Activated T-cell treated with anti-CD3 and anti-CD28 coated beads, Interleukin-2, amount 50 U/mL, for 72 hours (primary cell): ENCODE measurements at regions not wholly inside any gene's neighbourhood (a gene's known extent, or its start where the extent isn't known, plus 50 kb on each side); places are given as distances from the start of the nearest gene placed in this dataset.

ENCODE experiments used
- ATAC-seq, 2 donors: fragments of 150-1000 bp; cut with Tn5 transposase; replicated peaks in 1 of 2; 2 replicates each; pipeline ENCODE4 v1.10.0; 2021; ENCODE audit warnings: moderate library complexity in 2 of 2, mild to moderate bottlenecking in 1 of 2
- DNase-seq, 2 donors: peaks; one replicate each; pipeline ENCODE4 v3.0.0; 2021 to 2022; ENCODE audit warnings: mixed read lengths in 1 of 2
- H3K27ac Mint-ChIP-seq: one replicate; pipeline ENCODE4 v1.8.0; 2022; ENCODE audit warnings: mild to moderate bottlenecking, moderate library complexity, mixed read lengths
- H3K27me3 Mint-ChIP-seq: one replicate; pipeline ENCODE4 v1.8.0; 2022; ENCODE audit warnings: low read depth, mixed read lengths
- H3K36me3 Mint-ChIP-seq, 2 donors: one replicate each; pipeline ENCODE4 v1.8.0; 2022; ENCODE audit warnings: mixed read lengths in 2 of 2, mild to moderate bottlenecking in 1 of 2; ENCODE audit not compliant: insufficient read depth in 2 of 2
- H3K4me1 Mint-ChIP-seq: one replicate; pipeline ENCODE4 v1.8.0; 2022; ENCODE audit warnings: low read depth, mixed read lengths
- H3K4me3 Mint-ChIP-seq, 2 donors: one replicate each; pipeline ENCODE4 v1.8.0; 2022; ENCODE audit warnings: mild to moderate bottlenecking in 2 of 2, mixed read lengths in 2 of 2, moderate library complexity in 2 of 2
- H3K9me3 Mint-ChIP-seq, 2 donors: one replicate each; pipeline ENCODE4 v1.8.0; 2022; ENCODE audit warnings: mixed read lengths in 2 of 2

DNA sequence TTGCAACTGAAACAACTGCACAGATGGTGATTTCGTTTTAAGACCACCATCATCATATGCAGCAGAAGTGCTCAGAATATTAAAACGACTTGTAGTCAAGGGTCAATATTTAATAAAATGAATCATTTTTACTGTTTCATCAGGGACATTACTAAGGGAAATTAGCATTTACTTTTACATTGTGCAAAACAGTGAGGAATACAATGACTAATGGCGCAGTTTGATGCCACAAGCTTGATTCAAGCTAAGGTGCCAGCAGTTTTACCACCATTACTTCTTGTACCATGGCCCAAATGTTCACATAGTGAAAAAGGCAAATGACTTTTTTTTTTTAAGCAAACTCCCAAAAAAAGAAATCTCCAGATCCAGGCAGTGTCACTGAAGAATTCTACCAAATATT, 277.4 kb upstream of the CHRNA7 start:
- no peaks in the 10 kb centered on the region for H3K27me3 Mint-ChIP-seq
- peaks cover 0 to 2% of the 10 kb centered on the region in 2 donors for H3K36me3 Mint-ChIP-seq
- H3K27ac Mint-ChIP-seq = no peak overlapping the region
- no peak for DNase-seq
- no peak for ATAC-seq
- no peak overlapping the region for H3K4me3 Mint-ChIP-seq
- H3K9me3 Mint-ChIP-seq = peaks cover 1 to 2% of the 10 kb centered on the region in 2 donors
- H3K4me1 Mint-ChIP-seq = no peaks in the 10 kb centered on the region

GRCh38 chr15:31758126-31758525, 272.2 kb upstream of the CHRNA7 start:
- Mint-ChIP-seq H3K4me1 (no peaks in the 10 kb centered on the region), H3K27me3 (peaks cover 30% of the 10 kb centered on the region), H3K4me3 (no peak overlapping the region), H3K27ac (no peak overlapping the region), H3K36me3 (no peaks in the 10 kb centered on the region), H3K9me3 (peaks cover 0 to 1% of the 10 kb centered on the region in 2 donors)
- ATAC-seq (no peak), DNase-seq (no peak)

GRCh38 chr15:31768055-31768454, 262.3 kb upstream of the CHRNA7 start:
- Mint-ChIP-seq H3K27me3 (peaks cover 12% of the 10 kb centered on the region), H3K4me1 (no peaks in the 10 kb centered on the region), H3K9me3 (no peaks in the 10 kb centered on the region), H3K36me3 (no peaks in the 10 kb centered on the region), H3K27ac (no peak overlapping the region), H3K4me3 (no peak overlapping the region)
- no peak for DNase-seq
- ATAC-seq = no peak

DNA sequence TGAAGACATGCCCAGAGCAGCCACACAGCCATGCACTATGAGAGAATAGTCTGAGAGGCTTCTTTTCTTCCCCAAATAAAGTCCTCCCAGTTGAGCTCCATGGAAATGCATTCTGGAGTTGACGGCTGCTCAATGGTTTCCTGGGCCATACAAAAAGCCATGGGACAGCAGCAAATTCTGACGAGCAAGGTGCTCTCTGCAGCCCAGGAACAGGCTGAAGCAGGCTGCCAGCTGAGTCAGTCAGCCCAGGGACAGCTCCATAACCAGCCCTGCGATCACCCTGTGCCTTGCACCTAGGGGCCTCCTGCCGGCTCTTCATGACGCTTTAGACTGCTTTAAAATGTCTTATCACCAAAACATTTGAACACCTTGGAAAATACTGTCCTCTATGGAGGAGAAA, 256.3 kb upstream of the CHRNA7 start:
- ATAC-seq = no peak
- Mint-ChIP-seq H3K27ac (no peak overlapping the region), H3K9me3 (no peaks in the 10 kb centered on the region), H3K4me3 (no peak overlapping the region), H3K36me3 (no peaks in the 10 kb centered on the region), H3K4me1 (no peaks in the 10 kb centered on the region), H3K27me3 (no peaks in the 10 kb centered on the region)
- no peak for DNase-seq

- no peak overlapping the region for H3K27ac Mint-ChIP-seq
- no peaks in the 10 kb centered on the region for H3K36me3 Mint-ChIP-seq
- H3K27me3 Mint-ChIP-seq = no peaks in the 10 kb centered on the region
- no peaks in the 10 kb centered on the region for H3K9me3 Mint-ChIP-seq
- DNase-seq (no peak), ATAC-seq (no peak)
- no peaks in the 10 kb centered on the region for H3K4me1 Mint-ChIP-seq
- no peak overlapping the region for H3K4me3 Mint-ChIP-seq
Observed at GRCh38 chr15:31776039-31776438, 254.3 kb upstream of the CHRNA7 start.

- H3K36me3 Mint-ChIP-seq = no peaks in the 10 kb centered on the region
- H3K27me3 Mint-ChIP-seq = no peaks in the 10 kb centered on the region
- H3K4me1 Mint-ChIP-seq = no peaks in the 10 kb centered on the region
- H3K9me3 Mint-ChIP-seq = no peaks in the 10 kb centered on the region
- ATAC-seq (no peak), DNase-seq (no peak)
- H3K4me3 Mint-ChIP-seq = no peak overlapping the region
- H3K27ac Mint-ChIP-seq = no peak overlapping the region
Observed at GRCh38 chr15:31781261-31781660, 249.1 kb upstream of the CHRNA7 start.

DNA sequence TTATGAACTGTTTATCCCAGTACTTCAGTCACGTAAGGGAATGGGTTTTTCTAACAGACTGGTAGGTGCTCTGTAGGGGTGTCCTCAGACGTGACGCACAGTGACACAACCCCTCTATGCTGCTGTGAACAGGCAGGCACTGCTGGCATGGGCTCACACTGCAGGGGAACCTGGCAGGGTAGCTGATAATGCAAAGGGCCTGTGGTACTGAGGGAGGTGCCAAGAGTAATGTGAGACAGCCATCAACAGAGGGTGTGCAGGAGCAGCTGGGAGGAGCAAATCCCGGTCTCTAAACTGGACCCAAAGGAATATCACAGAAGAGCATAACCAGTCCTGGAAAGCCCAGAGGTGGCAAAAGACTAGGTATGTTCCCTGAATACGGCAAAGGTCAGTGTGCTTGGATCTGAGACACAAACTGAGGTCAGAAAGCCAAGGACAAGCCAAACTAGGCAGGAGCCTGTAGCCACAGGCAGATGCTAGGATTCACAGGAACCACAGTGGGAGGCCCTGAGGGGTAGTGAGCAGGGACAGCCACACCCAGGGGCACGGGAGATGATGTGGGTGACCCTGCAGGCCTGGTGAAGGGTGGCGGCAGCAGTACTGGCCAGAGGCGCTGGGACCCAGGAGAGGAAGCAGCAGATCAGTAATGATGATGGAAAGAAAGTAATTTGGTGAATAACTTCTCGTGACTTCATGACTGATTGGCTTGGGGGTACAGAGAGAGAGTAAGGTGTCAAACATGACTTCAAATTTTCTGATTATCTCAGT, 248.1 kb upstream of the CHRNA7 start:
- Mint-ChIP-seq H3K36me3 (no peaks in the 10 kb centered on the region), H3K27me3 (no peaks in the 10 kb centered on the region), H3K27ac (no peak overlapping the region)

DNA sequence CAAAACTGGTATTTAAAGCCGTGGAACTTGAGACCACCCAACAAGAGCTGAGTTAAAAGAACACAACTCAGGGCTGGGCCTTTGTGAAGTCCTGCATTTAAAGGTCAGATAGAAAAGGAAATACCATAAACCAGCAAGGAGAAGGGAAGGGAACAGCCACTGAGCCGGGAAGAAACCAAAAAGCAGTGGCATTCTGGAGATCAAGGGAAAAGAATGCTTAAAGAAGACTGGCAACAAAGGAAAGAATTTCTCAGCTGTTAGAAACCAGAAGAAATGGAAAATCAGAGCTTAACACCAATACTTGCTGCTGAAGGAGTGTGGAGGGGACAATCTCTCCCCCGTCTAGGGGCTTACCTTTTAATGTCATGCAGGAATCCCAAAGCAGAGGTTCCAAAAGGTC, 247.4 kb upstream of the CHRNA7 start:
- no peak for ATAC-seq
- no peak for DNase-seq
- Mint-ChIP-seq H3K36me3 (no peaks in the 10 kb centered on the region), H3K4me1 (no peaks in the 10 kb centered on the region), H3K27ac (no peak overlapping the region), H3K4me3 (no peak overlapping the region), H3K27me3 (no peaks in the 10 kb centered on the region), H3K9me3 (no peaks in the 10 kb centered on the region)

More for the DNA sequence above, 248.1 kb upstream of the CHRNA7 start:
- ATAC-seq = no peak
- no peak for DNase-seq
- Mint-ChIP-seq H3K4me1 (no peaks in the 10 kb centered on the region), H3K9me3 (no peaks in the 10 kb centered on the region), H3K4me3 (no peak overlapping the region)

DNA sequence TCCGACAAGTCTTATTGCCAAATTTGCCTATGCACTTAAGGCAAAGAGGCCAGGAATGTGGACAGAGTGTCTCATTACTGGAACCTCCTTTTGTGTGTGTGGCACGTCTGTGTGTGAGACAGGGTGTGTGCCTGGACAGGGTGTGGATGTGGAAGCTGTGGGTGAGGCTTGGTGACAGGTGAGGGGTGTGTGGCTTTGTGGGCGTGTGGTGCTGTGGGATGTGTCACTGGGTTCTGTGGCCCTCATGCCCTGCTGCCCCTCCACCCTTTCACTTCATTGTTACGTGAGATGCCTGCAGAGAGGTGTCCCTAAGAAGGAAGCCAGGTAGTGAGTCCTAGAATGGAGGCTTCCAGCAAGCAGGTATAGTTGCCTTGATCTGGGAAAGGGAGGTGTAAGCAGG, 244.0 kb upstream of the CHRNA7 start:
- Mint-ChIP-seq H3K36me3 (no peaks in the 10 kb centered on the region), H3K9me3 (no peaks in the 10 kb centered on the region), H3K4me1 (no peaks in the 10 kb centered on the region), H3K27ac (no peak overlapping the region), H3K4me3 (no peak overlapping the region), H3K27me3 (no peaks in the 10 kb centered on the region)
- DNase-seq (no peak), ATAC-seq (no peak)

DNA sequence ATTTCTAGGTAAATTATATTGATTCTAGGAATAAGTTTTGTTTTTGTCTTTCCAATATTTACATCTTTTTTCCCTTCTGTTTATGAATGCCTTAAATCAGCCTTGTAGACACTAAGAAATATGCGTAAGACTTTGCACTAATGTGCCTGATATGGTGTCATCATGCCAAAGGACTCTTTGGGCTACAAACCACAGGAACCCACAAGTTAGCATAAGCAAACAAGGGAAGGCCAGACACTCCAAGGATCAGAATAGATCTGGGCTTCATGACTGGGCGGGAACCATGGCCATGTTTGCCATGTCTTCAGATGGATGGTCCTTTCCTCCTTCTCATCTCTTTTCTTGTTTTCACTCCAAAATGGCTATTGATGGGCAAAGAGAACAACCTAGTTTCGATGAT, 242.2 kb upstream of the CHRNA7 start:
- Mint-ChIP-seq H3K36me3 (no peaks in the 10 kb centered on the region), H3K27ac (no peak overlapping the region), H3K4me1 (no peaks in the 10 kb centered on the region), H3K9me3 (no peaks in the 10 kb centered on the region), H3K4me3 (no peak overlapping the region), H3K27me3 (peaks cover 16% of the 10 kb centered on the region)
- no peak for ATAC-seq
- no peak for DNase-seq

- Mint-ChIP-seq H3K27ac (no peak overlapping the region), H3K4me1 (no peaks in the 10 kb centered on the region), H3K4me3 (no peak overlapping the region), H3K36me3 (no peaks in the 10 kb centered on the region), H3K9me3 (no peaks in the 10 kb centered on the region), H3K27me3 (peaks cover 21% of the 10 kb centered on the region)
- no peak for ATAC-seq
- DNase-seq = no peak
Observed at GRCh38 chr15:31792611-31793199, 237.6 kb upstream of the CHRNA7 start.

DNA sequence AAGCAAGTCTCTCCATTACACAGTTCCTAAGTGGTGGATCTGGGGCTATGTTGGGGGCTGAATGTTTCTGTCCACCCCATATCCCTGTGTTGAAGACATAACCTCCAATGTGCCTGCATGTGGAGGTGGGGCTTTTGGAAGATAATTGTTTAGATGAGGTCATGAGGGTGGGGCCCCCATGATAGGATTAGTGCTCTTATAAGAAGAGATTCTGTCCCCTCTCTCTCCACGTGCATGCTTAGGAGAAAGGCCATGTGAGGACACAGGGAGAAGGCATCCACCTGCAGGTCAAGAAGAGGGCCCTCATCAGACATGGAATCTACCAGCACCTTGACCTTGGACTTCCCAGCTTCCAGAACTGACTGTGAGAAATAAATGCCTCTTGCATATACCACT, 231.0 kb upstream of the CHRNA7 start:
- ATAC-seq = no peak
- H3K27ac Mint-ChIP-seq = no peak overlapping the region
- no peaks in the 10 kb centered on the region for H3K9me3 Mint-ChIP-seq
- no peaks in the 10 kb centered on the region for H3K36me3 Mint-ChIP-seq
- no peak overlapping the region for H3K4me3 Mint-ChIP-seq
- H3K27me3 Mint-ChIP-seq = no peaks in the 10 kb centered on the region
- H3K4me1 Mint-ChIP-seq = no peaks in the 10 kb centered on the region
- no peak for DNase-seq

GRCh38 chr15:31799715-31800321, 230.5 kb upstream of the CHRNA7 start:
- Mint-ChIP-seq H3K4me1 (no peaks in the 10 kb centered on the region), H3K9me3 (no peaks in the 10 kb centered on the region), H3K4me3 (no peak overlapping the region), H3K27ac (no peak overlapping the region), H3K36me3 (no peaks in the 10 kb centered on the region), H3K27me3 (no peaks in the 10 kb centered on the region)
- ATAC-seq (no peak), DNase-seq (no peak)

DNA sequence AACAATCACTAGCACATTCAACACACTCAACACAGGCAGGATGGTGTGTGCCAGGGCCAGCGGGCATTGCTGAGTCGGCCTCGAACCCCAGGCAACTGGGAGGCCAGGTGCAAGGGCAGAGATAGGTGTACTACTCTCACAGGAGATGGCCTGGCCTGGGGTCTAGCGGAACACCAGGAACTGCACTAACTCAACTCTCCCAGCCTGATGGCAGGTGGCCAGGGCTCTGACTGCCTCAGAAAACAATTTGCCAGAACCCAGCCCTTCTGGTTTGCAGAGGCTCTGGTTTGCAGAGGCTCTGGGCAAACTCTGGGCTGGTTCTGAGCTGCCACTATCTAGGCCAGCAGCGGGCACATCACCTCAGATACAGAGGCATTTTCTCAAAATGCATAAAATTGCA, 229.2 kb upstream of the CHRNA7 start:
- no peak for ATAC-seq
- Mint-ChIP-seq H3K36me3 (no peaks in the 10 kb centered on the region), H3K4me1 (no peaks in the 10 kb centered on the region), H3K27ac (no peak overlapping the region), H3K27me3 (no peaks in the 10 kb centered on the region), H3K4me3 (no peak overlapping the region), H3K9me3 (no peaks in the 10 kb centered on the region)
- DNase-seq = no peak
